HG02885 (cell line): ENCODE measurements at regions not wholly inside any gene's neighbourhood (a gene's known extent, or its start where the extent isn't known, plus 50 kb on each side); places are given as distances from the start of the nearest gene placed in this dataset.
"Not testable (repeated sequence)": the region's sequence is repeated elsewhere in the genome, so short reads cannot be mapped to it uniquely, and the experiment has no call there.

Source experiments
- ATAC-seq: cut with Tn5 transposase; IDR thresholded peaks from one replicate; pipeline ENCODE4 v1.9.1; 2021; ENCODE audit warnings: mild to moderate bottlenecking; ENCODE audit not compliant: unreplicated experiment, poor library complexity

DNA sequence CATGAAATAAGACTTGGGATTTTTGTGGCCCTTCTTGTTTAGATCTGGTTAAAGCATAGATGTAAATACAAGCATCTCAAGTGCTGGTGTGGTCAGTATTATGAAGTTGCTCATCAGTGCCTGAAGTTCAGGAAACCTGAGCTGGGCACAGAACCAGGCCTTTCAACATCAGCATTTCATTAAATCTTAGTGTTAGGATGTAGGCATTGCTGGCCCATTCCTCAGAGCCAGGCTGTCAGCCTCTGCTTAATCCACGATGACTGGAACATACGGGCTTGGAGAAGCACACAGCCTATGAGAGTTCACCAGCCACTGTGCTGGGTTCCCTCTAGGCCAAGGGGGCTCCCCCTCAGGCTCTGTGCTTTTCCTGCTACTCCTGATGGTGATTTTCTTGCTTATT lies 270.2 kb downstream of the EN1 start:
- no peak for ATAC-seq

DNA sequence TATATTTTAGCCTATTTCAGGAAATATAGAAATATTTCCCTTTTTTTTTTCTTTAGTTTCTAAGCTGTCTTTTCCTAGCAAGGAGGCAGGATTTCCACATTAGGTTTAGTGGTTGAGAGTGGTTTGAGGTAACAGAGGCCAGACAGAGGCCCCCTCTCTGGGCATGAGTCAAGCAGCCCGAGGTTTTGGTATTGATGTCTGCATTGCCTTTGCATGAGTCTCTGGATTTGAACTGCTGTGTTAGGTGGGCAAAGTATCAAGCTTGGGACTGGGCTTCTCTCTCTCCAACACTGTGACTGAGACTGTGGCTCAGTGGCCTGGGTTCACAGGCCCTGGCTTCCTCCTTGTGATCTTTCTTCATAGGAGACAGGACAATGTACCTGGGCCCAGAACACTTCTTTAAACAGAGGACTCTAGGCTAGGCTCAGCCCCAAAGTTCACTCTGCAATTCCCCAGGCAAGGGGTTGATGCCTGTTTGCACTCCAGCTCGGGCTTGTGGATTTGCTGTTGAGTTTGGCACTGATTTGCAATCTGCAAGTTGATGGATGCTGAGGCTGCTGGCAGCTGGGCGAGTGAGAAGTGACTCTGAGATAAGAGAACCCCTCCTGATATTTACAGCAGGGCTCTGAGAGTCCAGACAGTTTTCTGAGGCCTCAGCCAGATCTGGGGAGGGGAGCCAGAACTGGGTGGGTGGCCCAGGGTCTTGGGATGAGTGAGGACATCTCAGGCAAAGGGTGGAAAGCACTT lies 271.2 kb downstream of the EN1 start:
- no peak for ATAC-seq

- ATAC-seq, result not testable (repeated sequence)
These were observed 275.1 kb downstream of the EN1 start for GRCh38 chr2:118572380-118572779.

GRCh38 chr2:118569876-118570535 lies 277.4 kb downstream of the EN1 start:
- no peak for ATAC-seq

DNA sequence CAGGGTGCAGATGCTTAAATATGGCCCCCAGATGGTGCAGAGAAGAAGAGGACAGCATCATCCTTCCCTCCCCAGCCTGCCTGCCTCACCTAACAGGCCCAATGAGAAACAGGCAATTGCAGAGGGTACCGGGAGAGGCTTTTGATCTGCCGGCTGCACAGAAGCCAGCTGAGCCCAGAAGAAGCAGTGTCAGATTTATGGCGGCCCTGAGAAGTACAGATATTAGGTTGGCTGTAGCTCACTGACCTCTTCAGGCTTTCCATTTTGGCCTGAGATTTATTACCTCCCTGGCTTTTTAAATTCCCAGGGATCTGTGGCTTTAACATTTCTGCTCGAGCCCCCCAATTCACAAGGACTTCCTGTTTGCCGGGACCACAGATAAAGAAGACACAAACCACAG lies 278.7 kb downstream of the EN1 start:
- ATAC-seq, result no peak

- ATAC-seq, result no peak
These were observed 281.5 kb downstream of the EN1 start for GRCh38 chr2:118565786-118566540.

- no peak for ATAC-seq
These were observed 282.1 kb downstream of the EN1 start for GRCh38 chr2:118565301-118565700.

GRCh38 chr2:118562144-118562543 lies 285.3 kb downstream of the EN1 start:
- no peak for ATAC-seq

DNA sequence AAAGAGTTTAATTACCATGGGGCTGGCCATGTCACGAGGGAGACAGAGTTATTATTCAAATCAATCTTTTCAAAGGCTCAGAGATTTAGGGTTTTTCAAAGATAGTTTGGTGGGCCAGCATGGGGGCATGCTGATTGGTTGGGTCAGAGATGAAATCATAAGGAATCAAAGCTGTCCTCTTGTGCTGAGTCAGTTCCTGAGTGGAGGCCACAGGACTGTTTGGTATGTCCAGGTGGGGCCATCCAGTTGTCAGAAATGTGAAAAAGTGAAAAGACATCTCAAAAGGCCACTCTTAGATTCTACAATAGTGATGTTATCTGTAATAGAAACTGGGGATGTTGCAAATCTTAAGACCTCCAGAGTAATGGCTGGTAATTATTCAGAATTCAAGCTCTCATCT lies 288.6 kb downstream of the EN1 start:
- no peak for ATAC-seq

DNA sequence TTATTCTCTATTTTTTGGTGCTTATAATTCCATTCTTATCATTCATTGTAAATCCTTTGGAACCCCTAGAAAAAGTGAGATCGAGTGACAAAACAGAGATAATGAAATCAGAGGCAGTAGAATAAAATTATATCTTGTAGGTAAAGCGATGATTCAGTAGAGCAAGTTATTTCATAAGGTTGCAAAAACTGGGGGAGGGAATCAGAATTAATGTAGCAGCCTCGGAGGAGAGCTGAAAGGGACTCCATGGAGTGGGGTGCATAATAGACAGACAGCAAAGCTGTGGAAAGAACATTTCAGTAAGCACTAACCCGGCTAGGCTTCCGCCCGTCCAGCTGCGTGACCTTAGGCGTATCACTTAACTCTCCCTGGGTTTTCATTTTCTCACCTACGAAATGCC lies 289.7 kb downstream of the EN1 start:
- no peak for ATAC-seq

DNA sequence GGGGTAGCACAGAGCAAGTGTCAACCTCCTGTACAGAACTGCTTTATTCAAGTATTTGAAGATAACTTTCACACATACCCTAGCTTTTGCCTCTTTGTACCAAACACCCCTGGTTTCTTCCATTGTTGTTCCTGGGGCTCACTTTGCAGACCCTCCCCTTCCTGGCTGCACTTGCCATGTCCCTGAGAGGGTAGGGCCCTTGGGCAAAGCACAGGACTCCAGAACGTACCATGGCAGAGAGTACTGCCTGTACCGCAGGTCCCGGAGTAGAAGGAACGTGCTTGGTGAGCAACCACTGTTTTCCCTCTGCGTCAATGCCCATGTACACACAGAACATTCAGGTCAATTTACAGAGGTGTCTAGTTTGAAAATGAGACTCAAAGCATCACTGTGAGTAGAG lies 290.4 kb downstream of the EN1 start:
- no peak for ATAC-seq

GRCh38 chr2:118554616-118555015 lies 292.8 kb downstream of the EN1 start:
- ATAC-seq, result no peak

- no peak for ATAC-seq
These were observed 297.9 kb downstream of the EN1 start for GRCh38 chr2:118549503-118549902.

GRCh38 chr2:118548880-118549488 lies 298.5 kb downstream of the EN1 start:
- ATAC-seq, result no peak

DNA sequence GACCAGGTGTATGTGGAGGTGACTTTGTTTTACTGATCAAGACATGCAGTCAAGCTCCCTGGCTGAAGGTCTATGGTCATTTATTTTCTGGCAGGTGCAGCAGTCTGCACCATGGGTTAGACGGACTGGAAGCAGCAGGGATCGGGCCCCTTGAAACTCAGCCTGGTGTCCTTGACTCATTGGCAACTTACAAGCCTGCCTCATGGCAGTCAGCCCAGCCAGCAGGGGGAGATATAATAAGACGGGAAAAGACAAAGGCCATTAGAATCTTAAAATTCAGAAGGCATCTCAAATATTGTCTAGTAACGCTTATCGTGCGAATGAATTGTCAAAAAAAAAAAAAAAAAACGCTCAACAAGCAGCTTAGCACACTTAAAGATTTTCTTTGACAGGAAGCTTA lies 308.2 kb downstream of the EN1 start:
- ATAC-seq, result no peak

- no peak for ATAC-seq
These were observed 311.1 kb downstream of the EN1 start for GRCh38 chr2:118536306-118536705.

GRCh38 chr2:118535818-118536212 lies 311.6 kb downstream of the EN1 start:
- ATAC-seq, result no peak

DNA sequence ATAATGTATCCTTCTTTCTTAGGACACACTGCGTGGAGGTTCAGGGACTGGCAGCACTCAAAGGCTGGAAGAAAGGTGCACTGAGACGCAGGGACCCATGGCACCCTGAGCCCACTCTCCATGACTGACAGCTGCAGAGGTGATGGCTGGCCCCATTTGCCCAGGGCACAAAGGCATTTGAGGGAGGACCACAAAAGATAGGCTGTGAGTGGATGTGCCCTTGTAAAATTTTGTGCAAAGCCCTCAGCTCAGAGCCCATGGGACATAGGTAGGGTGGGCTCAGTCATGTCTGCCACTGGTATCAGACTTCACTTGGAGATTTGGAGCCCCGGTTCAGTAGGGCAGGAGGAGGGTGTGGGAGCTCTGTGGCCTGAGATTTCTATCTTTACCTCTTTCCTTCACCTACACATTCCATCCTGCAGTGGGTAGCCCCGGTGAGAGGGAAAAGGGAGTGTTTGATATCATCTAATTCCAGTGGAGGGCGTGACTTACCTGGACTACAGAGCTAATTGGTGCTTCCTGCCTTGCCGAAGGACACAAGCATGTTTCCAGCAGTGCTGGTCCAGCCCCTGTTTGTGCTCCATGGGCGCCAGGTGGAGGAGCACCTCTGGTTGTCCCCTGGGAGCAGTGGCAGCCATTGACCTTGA lies 312.2 kb downstream of the EN1 start:
- ATAC-seq, result no peak

GRCh38 chr2:118530976-118531375 lies 316.5 kb downstream of the EN1 start:
- no peak for ATAC-seq

GRCh38 chr2:118529908-118530599 lies 317.4 kb downstream of the EN1 start:
- ATAC-seq, result no peak
